Upper lobe of right lung (tissue), 1 donor: ENCODE measurements at regions not wholly inside any gene's neighbourhood (a gene's known extent, or its start where the extent isn't known, plus 50 kb on each side); places are given as distances from the start of the nearest gene placed in this dataset.

Experiments
- ATAC-seq: fragments of 200-7000 bp; cut with Tn5 transposase; one replicate; pipeline ENCODE4 v1.9.1; 2020; ENCODE audit warnings: mild to moderate bottlenecking, moderate library complexity
- DNase-seq: peaks from one replicate; pipeline ENCODE4 v3.0.0-alpha.2; 2020
- H3K27ac ChIP-seq: fragments of 200-600 bp; one replicate; pipeline ENCODE4 v1.8.0; 2022
- H3K27me3 ChIP-seq: fragments of 200-600 bp; one replicate; pipeline ENCODE4 v1.8.0; 2022; ENCODE audit warnings: mild to moderate bottlenecking
- H3K36me3 ChIP-seq: fragments of 200-600 bp; one replicate; pipeline ENCODE4 v1.8.0; 2022
- H3K4me1 ChIP-seq: fragments of 200-600 bp; one replicate; pipeline ENCODE4 v1.8.0; 2022
- H3K4me3 ChIP-seq: fragments of 200-600 bp; one replicate; pipeline ENCODE4 v1.8.0; 2022; ENCODE audit warnings: mild to moderate bottlenecking
- H3K9me3 ChIP-seq: fragments of 200-600 bp; one replicate; pipeline ENCODE4 v1.8.0; 2022
- CTCF ChIP-seq: fragments of 200-600 bp; IDR thresholded peaks from one replicate; pipeline ENCODE4 v1.8.0; 2022; ENCODE audit warnings: antibody characterized with exemption
- intact Hi-C: fragments of 100-400 bp; cut with DNase I; formaldehyde crosslinking; loops from one replicate; pipeline ENCODE4 v1.11.0; 2022
- donor health status: DM: no; HTN: yes; CAD: no; lungs with severe emphysema.

DNA sequence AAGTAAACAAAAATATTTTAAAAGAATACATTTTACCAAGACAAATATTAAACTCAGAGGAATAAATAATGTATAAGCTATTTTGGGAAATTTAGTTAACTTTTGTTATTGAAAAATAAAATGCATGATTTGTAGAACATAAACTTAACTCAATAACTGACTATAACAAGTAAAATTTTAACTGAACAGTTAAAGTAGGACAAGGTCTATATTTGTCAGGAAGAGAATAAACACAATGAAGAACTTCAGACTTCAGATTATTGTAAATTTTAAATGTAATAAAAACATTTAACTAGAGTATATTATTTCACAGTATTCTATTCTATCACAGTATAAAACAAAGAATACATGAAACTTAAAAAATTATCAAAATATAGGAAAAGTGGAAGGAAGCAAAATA is 948.8 kb upstream of the USP15 start:
- H3K36me3 ChIP-seq: no peaks in the 10 kb centered on the region

DNA sequence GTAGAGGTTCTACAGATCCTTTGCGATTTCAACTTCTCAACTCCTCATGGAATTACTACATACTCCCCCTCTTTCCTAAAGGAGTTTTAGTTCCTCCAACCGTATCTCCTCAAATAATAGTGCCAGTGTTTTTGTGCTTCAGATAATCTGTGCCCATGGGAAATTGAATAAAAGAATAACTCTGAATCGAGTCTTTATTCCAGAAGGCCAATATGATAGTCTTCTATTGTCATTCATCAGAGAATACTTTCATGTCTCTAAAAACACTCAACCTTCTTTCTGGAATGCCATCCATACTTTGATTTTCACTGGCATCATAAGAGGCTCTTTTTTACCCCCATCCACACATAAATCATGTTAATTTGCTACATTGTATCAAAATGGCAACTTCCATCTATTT is 911.3 kb upstream of the USP15 start:
- intact Hi-C loops: no loop called here
- Histone ChIP-seq H3K4me3 (no peak overlapping the region), H3K27me3 (no peaks in the 10 kb centered on the region), H3K9me3 (no peaks in the 10 kb centered on the region), H3K4me1 (no peaks in the 10 kb centered on the region), H3K27ac (no peak overlapping the region), H3K36me3 (no peaks in the 10 kb centered on the region)
- no peak for TF ChIP-seq CTCF
- ATAC-seq: no peak
- DNase-seq: no peak

More for the DNA sequence above, 948.8 kb upstream of the USP15 start:
- Histone ChIP-seq H3K27ac (no peak overlapping the region), H3K4me1 (no peaks in the 10 kb centered on the region), H3K4me3 (no peak overlapping the region), H3K27me3 (no peaks in the 10 kb centered on the region), H3K9me3 (no peaks in the 10 kb centered on the region)
- DNase-seq (no peak), ATAC-seq (no peak)
- intact Hi-C loops: no loop called here
- no peak for TF ChIP-seq CTCF

- no peak overlapping the region for H3K4me3 ChIP-seq
- ATAC-seq: peak; percentile 44
These were observed 905.1 kb upstream of the USP15 start for GRCh38 chr12:61355105-61355504.

GRCh38 chr12:61356485-61356884 is 903.7 kb upstream of the USP15 start:
- DNase-seq: no peak
- peak; percentile 38 for ATAC-seq
- H3K4me1 ChIP-seq: no peaks in the 10 kb centered on the region
- H3K27ac ChIP-seq: no peak overlapping the region
- TF ChIP-seq CTCF: no peak
- no peaks in the 10 kb centered on the region for H3K27me3 ChIP-seq
- intact Hi-C loops: no loop called here
- H3K36me3 ChIP-seq: no peaks in the 10 kb centered on the region
- H3K4me3 ChIP-seq: no peak overlapping the region
- no peaks in the 10 kb centered on the region for H3K9me3 ChIP-seq

More at GRCh38 chr12:61355105-61355504, 905.1 kb upstream of the USP15 start:
- DNase-seq: no peak
- Histone ChIP-seq H3K4me1 (no peaks in the 10 kb centered on the region), H3K27ac (no peak overlapping the region), H3K36me3 (no peaks in the 10 kb centered on the region), H3K27me3 (no peaks in the 10 kb centered on the region), H3K9me3 (no peaks in the 10 kb centered on the region)
- TF ChIP-seq CTCF: no peak
- intact Hi-C loops: no loop called here

GRCh38 chr12:61357496-61357895 is 902.7 kb upstream of the USP15 start:
- Histone ChIP-seq H3K27me3 (no peaks in the 10 kb centered on the region), H3K36me3 (no peaks in the 10 kb centered on the region), H3K4me1 (no peaks in the 10 kb centered on the region), H3K4me3 (no peak overlapping the region), H3K9me3 (no peaks in the 10 kb centered on the region), H3K27ac (no peak overlapping the region)
- no peak for DNase-seq
- no peak for TF ChIP-seq CTCF
- no peak for ATAC-seq
- intact Hi-C loops: no loop called here

DNA sequence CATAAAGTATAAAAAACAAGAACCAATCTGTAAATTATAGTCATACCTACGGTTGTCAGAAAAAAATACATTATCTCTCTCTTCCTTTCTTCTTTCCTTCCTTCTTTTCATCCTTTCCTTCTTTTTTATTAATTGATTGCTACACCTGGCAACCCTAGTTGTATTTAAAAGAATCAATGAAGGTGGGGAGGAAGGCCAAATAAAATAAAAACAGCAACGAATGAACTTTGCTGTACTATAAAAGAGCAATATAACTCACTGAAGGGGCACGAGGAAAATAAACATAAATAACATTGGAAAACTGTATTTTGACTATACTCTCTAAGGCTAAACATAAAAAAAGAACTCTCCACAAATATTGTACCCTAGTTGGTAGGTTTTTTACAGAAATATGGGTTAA is 898.2 kb upstream of the USP15 start:
- H3K27ac ChIP-seq: no peak overlapping the region
- H3K4me3 ChIP-seq: no peak overlapping the region
- ATAC-seq: no peak
- no peaks in the 10 kb centered on the region for H3K9me3 ChIP-seq
- H3K36me3 ChIP-seq: no peaks in the 10 kb centered on the region
- no peaks in the 10 kb centered on the region for H3K27me3 ChIP-seq
- DNase-seq: no peak
- TF ChIP-seq CTCF: no peak
- H3K4me1 ChIP-seq: no peaks in the 10 kb centered on the region
- intact Hi-C loops: no loop called here
